T-helper 1 cell treated with Interleukin-12 subunit alpha and Interleukin-12 subunit beta and Interleukin-4 antibody, amounts not matched to agents 30 μg/mL and 1 μg/mL, for 36 hours (primary cell): ENCODE measurements at regions not wholly inside any gene's neighbourhood (a gene's known extent, or its start where the extent isn't known, plus 50 kb on each side); places are given as distances from the start of the nearest gene placed in this dataset.
A peak's percentile ranks its signal among the peaks of the same experiment; 100 is the strongest.
"Not testable (repeated sequence)": the region's sequence is repeated elsewhere in the genome, so short reads cannot be mapped to it uniquely, and the experiment has no call there.

ENCODE experiments used
- H3K27ac Mint-ChIP-seq: one replicate; pipeline ENCODE4 v1.8.0; 2021; ENCODE audit warnings: mild to moderate bottlenecking, mixed read lengths
- H3K27me3 Mint-ChIP-seq: one replicate; pipeline ENCODE4 v1.8.0; 2021; ENCODE audit warnings: low read depth, mixed read lengths
- H3K36me3 Mint-ChIP-seq: one replicate; pipeline ENCODE4 v1.8.0; 2021; ENCODE audit warnings: low read depth, mixed read lengths
- H3K4me1 Mint-ChIP-seq: one replicate; pipeline ENCODE4 v1.8.0; 2021; ENCODE audit warnings: low read depth, mixed read lengths
- H3K4me3 Mint-ChIP-seq: one replicate; pipeline ENCODE4 v1.8.0; 2021; ENCODE audit warnings: mild to moderate bottlenecking, moderate library complexity, mixed read lengths
- H3K9me3 Mint-ChIP-seq: one replicate; pipeline ENCODE4 v1.8.0; 2021; ENCODE audit warnings: mixed read lengths

- Mint-ChIP-seq H3K9me3 (peaks cover 5% of the 10 kb centered on the region), H3K4me1 (peaks cover 8% of the 10 kb centered on the region), H3K27me3 (no peaks in the 10 kb centered on the region), H3K36me3 (peaks cover 6% of the 10 kb centered on the region), H3K27ac (no peak overlapping the region), H3K4me3 (no peak overlapping the region)
Measured at GRCh38 chr6:135692426-135692825, 159.1 kb upstream of the PDE7B start.

DNA sequence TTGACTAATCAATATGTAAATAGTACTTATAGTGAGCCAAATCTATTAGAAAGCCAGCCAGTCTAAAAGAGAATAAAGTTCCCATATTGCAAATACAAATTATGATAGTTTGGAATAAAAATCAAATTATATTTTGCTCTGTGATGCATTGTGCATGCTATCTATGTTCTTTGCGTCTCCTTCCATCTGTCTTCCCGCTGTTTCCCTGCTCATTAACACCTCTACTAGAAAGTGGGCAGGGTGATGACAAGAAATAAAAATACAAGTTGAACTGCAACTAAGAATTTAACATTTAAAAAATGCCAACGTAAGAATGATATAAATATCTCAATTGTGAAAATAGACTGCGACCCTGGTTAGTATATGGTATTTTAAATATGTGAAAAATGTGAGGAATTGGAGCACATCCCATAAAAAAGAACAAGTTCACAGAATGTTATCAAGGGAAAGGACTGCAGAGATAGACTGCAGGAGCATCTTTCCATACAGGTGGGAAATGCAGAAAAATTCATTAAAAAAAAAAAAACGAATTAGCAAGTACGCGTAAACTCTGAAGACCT lies 157.6 kb upstream of the PDE7B start:
- Mint-ChIP-seq H3K36me3 (peaks cover 5% of the 10 kb centered on the region), H3K9me3 (peaks cover 4% of the 10 kb centered on the region), H3K4me1 (peaks cover 8% of the 10 kb centered on the region), H3K27ac (no peak overlapping the region), H3K4me3 (no peak overlapping the region), H3K27me3 (no peaks in the 10 kb centered on the region)

DNA sequence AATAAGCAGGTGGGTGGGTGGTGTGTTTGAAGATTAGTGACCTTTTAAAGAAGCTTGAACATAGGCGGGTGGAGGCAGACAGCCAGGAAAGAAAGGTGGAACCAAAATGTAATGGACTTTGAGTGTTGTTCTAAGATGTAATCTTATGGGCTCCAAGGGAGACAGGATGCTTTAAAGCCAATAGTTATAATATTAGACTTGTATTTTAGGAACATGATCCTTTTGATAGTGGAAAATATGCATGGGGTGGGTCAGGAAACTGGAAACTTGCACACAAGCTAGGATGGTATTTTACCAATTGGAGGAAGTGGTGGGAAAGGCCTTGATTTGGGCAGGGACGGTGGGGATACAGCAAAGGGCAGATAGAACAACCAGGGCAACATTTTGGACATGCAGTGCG lies 151.8 kb upstream of the PDE7B start:
- no peak overlapping the region for H3K4me3 Mint-ChIP-seq
- no peaks in the 10 kb centered on the region for H3K27me3 Mint-ChIP-seq
- H3K27ac Mint-ChIP-seq, result no peak overlapping the region
- peaks cover 6% of the 10 kb centered on the region for H3K9me3 Mint-ChIP-seq
- H3K4me1 Mint-ChIP-seq, result peaks cover 12% of the 10 kb centered on the region
- peaks cover 4% of the 10 kb centered on the region for H3K36me3 Mint-ChIP-seq

DNA sequence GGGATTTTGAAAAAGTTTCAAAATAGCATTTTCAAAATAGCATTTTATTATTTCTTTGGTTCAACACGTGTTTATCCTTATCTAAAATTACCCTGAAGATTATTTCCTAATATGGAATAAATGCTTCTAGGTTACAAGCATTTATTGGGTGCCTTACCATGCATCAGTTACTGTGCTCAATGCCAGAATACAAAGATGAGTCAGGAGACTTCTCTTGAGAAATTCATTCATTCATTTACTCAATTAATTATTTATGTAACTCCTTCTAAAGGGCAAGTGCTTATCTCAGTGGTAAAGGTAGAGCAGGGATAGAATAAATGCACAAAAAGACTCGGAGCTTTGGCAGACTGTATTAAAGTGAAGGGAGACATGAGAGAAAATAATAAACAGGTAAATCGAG lies 150.1 kb upstream of the PDE7B start:
- Mint-ChIP-seq H3K27ac (no peak overlapping the region), H3K4me3 (no peak overlapping the region), H3K4me1 (peaks cover 12% of the 10 kb centered on the region), H3K9me3 (peaks cover 6% of the 10 kb centered on the region), H3K27me3 (peaks cover under 1% of the 10 kb centered on the region), H3K36me3 (peaks cover 6% of the 10 kb centered on the region)

- H3K9me3 Mint-ChIP-seq, result peaks cover 6% of the 10 kb centered on the region
- peaks cover 4% of the 10 kb centered on the region for H3K27me3 Mint-ChIP-seq
- peaks cover 12% of the 10 kb centered on the region for H3K4me1 Mint-ChIP-seq
- peaks cover 6% of the 10 kb centered on the region for H3K36me3 Mint-ChIP-seq
- no peak overlapping the region for H3K4me3 Mint-ChIP-seq
- H3K27ac Mint-ChIP-seq, result no peak overlapping the region
Measured at GRCh38 chr6:135703007-135703406, 148.5 kb upstream of the PDE7B start.

GRCh38 chr6:135703621-135704020 lies 147.9 kb upstream of the PDE7B start:
- H3K4me3 Mint-ChIP-seq, result peak overlapping the region; percentile 3
- no peak overlapping the region for H3K27ac Mint-ChIP-seq
- H3K4me1 Mint-ChIP-seq, result peaks cover 12% of the 10 kb centered on the region
- H3K27me3 Mint-ChIP-seq, result peaks cover 4% of the 10 kb centered on the region
- peaks cover 6% of the 10 kb centered on the region for H3K36me3 Mint-ChIP-seq
- H3K9me3 Mint-ChIP-seq, result peaks cover 6% of the 10 kb centered on the region

DNA sequence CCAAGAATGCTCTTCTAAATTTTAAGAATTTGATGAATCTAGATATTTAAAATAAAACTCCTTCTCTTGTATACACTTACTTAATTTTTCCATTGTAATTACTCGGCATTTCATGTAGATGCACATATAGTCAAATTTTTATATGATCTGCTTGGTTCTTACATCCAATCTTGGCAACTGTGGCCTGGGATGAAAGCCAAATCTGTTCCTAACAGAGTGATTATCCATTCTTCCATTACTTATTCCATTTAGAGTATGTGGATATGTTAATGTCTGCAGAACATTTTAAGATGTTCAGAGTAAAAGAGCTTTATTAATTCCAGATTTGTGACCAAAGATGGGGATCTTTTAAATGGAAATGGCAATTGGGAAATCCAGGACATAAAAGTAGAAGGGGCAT lies 144.1 kb upstream of the PDE7B start:
- peaks cover 9% of the 10 kb centered on the region for H3K4me1 Mint-ChIP-seq
- no peak overlapping the region for H3K4me3 Mint-ChIP-seq

DNA sequence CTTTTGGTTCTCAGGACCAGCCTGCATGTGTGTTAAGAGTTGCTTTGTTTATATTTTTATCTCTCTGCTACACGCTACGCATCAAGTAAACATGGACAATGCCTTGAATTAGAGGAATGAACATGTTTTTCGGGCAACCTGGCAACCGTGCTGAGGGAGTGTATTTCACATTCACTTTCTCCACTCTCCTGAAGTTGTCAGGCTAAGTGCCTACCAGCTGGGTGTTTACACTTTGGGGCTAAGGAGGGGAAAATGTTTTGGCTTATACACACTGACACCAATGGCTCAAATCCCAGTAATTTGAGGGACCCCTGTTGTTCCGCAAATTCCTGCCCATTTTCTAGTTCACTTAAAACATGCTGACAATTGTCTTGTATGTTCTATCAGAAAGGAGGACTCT lies 141.5 kb upstream of the PDE7B start:
- no peak overlapping the region for H3K27ac Mint-ChIP-seq
- H3K36me3 Mint-ChIP-seq, result no peaks in the 10 kb centered on the region
- no peaks in the 10 kb centered on the region for H3K4me1 Mint-ChIP-seq
- no peaks in the 10 kb centered on the region for H3K9me3 Mint-ChIP-seq
- no peak overlapping the region for H3K4me3 Mint-ChIP-seq
- peaks cover 11% of the 10 kb centered on the region for H3K27me3 Mint-ChIP-seq

More for the DNA sequence above, 144.1 kb upstream of the PDE7B start:
- H3K9me3 Mint-ChIP-seq, result peaks cover 6% of the 10 kb centered on the region
- H3K27me3 Mint-ChIP-seq, result peaks cover 4% of the 10 kb centered on the region
- H3K36me3 Mint-ChIP-seq, result peaks cover 6% of the 10 kb centered on the region
- H3K27ac Mint-ChIP-seq, result no peak overlapping the region

DNA sequence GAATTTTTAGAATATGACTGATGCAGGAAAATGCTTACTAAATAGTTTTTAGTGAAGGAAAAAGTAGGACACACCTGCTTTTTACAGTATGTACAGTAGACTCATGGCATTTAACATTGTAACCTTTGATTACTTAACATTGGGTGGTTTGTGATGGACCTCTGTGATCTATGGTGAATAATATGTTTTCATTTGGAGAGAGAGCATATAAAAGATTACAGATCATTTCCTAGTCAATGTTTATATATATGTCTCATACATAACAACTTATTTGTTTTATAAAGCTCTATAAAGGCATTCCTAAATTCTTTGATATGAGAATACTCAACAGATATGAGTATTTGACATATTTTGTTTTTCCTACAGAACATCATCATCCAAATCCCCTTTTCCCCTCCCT lies 129.3 kb upstream of the PDE7B start:
- Mint-ChIP-seq H3K27ac (no peak overlapping the region), H3K27me3 (no peaks in the 10 kb centered on the region), H3K4me1 (peaks cover 2% of the 10 kb centered on the region), H3K9me3 (peaks cover 29% of the 10 kb centered on the region), H3K36me3 (peaks cover 6% of the 10 kb centered on the region), H3K4me3 (no peak overlapping the region)

DNA sequence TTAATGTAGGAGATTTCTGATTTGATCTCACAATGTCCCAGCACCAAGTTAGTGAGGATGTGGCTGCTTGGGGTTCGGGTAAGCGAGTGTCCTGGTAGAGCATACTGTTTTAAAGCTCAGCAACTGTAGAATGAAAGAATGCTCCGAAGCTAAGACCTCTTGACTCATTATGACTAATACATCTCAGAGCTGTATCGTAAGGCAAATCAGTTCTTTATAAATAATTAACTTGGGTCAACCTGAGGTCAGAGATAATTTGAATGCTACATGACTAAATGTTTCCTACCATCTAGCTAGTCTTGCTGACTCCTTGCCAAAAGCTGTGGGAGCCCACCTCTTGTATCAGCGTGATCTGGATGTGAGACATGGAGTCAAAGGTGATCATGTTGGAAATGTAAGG lies 128.8 kb upstream of the PDE7B start:
- H3K4me3 Mint-ChIP-seq, result no peak overlapping the region
- H3K27ac Mint-ChIP-seq, result no peak overlapping the region

DNA sequence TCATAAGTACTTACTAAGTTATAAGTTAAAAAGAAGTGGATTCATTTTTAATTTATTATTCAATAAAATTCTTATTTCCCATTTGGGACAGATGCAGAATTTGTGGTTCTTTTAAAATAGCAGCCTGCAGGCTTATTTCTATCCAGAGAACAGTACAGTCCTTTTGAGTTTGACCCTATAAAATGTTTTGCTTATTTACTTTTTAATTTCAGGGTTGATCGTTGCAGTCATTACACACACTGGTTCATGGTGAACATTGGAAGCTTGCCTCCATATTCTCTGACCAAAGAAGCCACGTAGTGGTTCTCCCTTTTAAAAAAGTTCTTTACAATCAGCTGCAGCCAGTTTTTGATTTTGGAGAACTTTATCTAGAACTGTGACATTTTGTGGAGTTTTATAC lies 122.9 kb upstream of the PDE7B start:
- H3K4me1 Mint-ChIP-seq, result no peaks in the 10 kb centered on the region
- H3K4me3 Mint-ChIP-seq, result no peak overlapping the region
- peaks cover 19% of the 10 kb centered on the region for H3K9me3 Mint-ChIP-seq
- no peak overlapping the region for H3K27ac Mint-ChIP-seq
- peaks cover 9% of the 10 kb centered on the region for H3K27me3 Mint-ChIP-seq
- H3K36me3 Mint-ChIP-seq, result peaks cover 3% of the 10 kb centered on the region

More for the DNA sequence above, 128.8 kb upstream of the PDE7B start:
- Mint-ChIP-seq H3K4me1 (peaks cover 2% of the 10 kb centered on the region), H3K27me3 (no peaks in the 10 kb centered on the region), H3K9me3 (peaks cover 29% of the 10 kb centered on the region), H3K36me3 (peaks cover 6% of the 10 kb centered on the region)

DNA sequence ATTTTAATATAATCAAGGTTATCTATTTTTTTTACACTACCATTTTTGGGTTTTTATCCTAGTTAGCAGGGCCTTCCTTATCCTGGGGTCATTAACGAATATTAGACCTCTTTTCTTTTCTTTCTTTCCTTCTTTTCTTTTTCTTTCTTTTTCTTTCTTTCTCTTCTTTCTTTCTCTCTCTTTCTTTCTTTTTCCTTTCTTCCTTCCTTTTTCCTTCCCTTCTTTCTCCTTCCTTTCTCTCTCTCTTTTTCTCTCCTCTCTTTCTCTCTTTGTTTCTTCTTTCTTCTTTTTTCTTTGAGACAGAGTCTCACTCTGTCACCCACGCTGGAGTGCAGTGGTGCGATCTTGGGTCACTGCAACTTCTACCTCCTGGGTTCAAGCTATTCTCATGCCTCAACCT lies 120.4 kb upstream of the PDE7B start:
- Mint-ChIP-seq H3K27ac (no peak overlapping the region), H3K9me3 (peaks cover 7% of the 10 kb centered on the region), H3K4me1 (no peaks in the 10 kb centered on the region), H3K27me3 (peaks cover 9% of the 10 kb centered on the region), H3K36me3 (no peaks in the 10 kb centered on the region), H3K4me3 (no peak overlapping the region)

DNA sequence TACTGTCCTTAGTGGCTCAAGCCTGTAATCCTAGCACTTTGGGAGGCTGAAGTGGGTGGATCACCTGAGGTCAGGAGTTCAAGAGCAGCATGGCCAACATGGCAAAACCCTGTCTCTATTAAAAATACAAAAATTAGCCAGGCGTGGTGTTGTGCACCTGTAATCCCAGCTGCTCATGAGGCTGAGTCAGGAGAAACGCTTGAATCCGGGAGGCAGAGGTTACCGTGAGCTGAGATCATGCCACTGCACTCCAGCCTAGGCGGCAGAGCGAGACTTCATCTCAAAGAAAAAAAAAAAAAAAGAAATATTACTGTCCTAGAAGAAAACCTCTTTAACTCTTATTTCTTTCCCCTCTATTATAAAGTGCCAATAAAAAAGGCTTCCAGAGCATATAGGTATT lies 115.2 kb upstream of the PDE7B start:
- not testable (repeated sequence) for H3K27ac Mint-ChIP-seq, H3K4me1 Mint-ChIP-seq, H3K9me3 Mint-ChIP-seq, H3K4me3 Mint-ChIP-seq, H3K36me3 Mint-ChIP-seq
- peaks cover 13% of the 10 kb centered on the region for H3K27me3 Mint-ChIP-seq

- Mint-ChIP-seq H3K36me3 (no peaks in the 10 kb centered on the region), H3K9me3 (peaks cover 3% of the 10 kb centered on the region), H3K27me3 (peaks cover 4% of the 10 kb centered on the region), H3K4me3 (no peak overlapping the region), H3K27ac (no peak overlapping the region), H3K4me1 (peaks cover 5% of the 10 kb centered on the region)
Measured at GRCh38 chr6:135738636-135739035, 112.9 kb upstream of the PDE7B start.

- peaks cover 3% of the 10 kb centered on the region for H3K9me3 Mint-ChIP-seq
- no peak overlapping the region for H3K4me3 Mint-ChIP-seq
- peaks cover 5% of the 10 kb centered on the region for H3K4me1 Mint-ChIP-seq
- H3K27me3 Mint-ChIP-seq, result peaks cover 4% of the 10 kb centered on the region
- no peak overlapping the region for H3K27ac Mint-ChIP-seq
- H3K36me3 Mint-ChIP-seq, result no peaks in the 10 kb centered on the region
Measured at GRCh38 chr6:135739288-135739687, 112.2 kb upstream of the PDE7B start.

- H3K36me3 Mint-ChIP-seq, result no peaks in the 10 kb centered on the region
Measured at GRCh38 chr6:135740580-135740979, 110.9 kb upstream of the PDE7B start.

More at GRCh38 chr6:135740580-135740979, 110.9 kb upstream of the PDE7B start:
- Mint-ChIP-seq H3K4me1 (peaks cover 5% of the 10 kb centered on the region), H3K9me3 (peaks cover 3% of the 10 kb centered on the region), H3K27ac (no peak overlapping the region), H3K4me3 (no peak overlapping the region), H3K27me3 (peaks cover 4% of the 10 kb centered on the region)
